ENCODE measurements at regions not wholly inside any gene's neighbourhood (a gene's known extent, or its start where the extent isn't known, plus 50 kb on each side); places are given as distances from the start of the nearest gene placed in this dataset.

- DNase-seq = no peak
These were observed 268.4 kb downstream of the GLRX3 start for GRCh38 chr10:130404476-130405055.

- DNase-seq = no peak
These were observed 270.9 kb downstream of the GLRX3 start for GRCh38 chr10:130407052-130407451.

GRCh38 chr10:130409331-130409730 is 273.1 kb downstream of the GLRX3 start:
- DNase-seq = no peak

GRCh38 chr10:130409931-130410330 is 273.7 kb downstream of the GLRX3 start:
- DNase-seq = no peak

DNA sequence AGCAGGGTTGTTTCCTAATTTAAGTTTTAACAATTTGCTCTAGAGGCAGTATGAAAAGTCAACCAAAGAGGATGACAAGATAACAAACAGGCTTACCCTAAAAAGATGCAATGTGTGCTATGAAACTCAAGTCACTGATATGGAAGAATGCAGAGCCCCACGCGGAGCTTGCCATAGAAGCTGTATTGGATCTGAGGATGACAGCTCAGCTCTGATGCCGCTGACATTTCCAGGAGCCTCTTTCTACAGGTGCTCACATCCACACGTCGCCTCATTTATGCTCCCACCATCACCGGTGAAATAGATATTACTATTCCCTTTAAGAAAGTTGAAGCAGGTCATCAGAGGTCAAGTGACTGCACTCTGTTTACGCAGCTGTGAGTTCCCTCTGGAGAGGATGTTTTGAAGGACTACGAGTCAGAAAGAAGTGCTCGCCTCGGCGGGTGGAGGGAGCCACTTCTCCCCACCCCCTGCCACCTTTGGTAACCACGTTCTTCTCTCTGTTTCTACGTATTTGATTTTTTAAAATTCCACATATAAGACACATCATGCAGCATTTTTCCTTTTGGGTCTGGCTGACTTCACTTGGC is 275.4 kb downstream of the GLRX3 start:
- no peak for DNase-seq

GRCh38 chr10:130412317-130412716 is 276.1 kb downstream of the GLRX3 start:
- no peak for DNase-seq

DNA sequence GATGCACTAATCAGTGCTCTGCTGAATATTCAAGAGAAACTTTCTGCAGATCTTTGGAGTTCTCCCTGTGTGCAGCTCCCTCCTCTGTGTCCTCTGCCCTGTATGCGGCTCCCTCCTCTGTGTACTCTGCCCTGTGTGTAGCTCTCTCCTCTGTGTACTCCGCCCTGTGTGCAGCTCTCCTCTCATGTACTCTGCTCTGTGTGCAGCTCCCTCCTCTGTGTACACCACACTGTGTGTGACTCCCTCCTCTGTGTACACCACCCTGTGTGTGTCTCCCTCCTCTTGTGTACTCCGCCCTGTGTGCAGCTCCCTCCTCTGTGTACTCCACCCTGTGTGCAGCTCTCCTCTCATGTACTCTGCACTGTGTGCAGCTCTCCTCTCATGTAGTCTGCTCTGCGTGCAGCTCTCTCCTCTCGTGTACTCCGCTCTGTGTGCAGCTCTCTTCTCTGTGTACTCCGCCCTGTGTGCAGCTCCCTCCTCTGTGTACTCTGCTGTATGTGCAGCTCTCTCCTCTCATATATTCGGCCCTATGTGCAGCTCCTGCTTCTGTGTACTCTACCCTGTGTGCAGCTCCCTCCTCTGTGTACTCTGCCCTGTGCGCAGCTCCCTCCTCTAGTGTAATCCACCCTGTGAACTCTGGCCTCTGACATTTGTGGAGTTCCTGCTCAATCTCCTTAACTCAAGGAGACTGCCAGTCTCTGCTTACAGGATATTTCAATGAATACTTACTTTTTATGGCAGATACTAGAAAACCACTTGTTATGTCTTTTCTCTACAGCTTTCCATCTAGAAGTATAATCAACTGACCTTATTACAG is 280.4 kb downstream of the GLRX3 start:
- DNase-seq = no peak

- DNase-seq = no peak
These were observed 282.5 kb downstream of the GLRX3 start for GRCh38 chr10:130418731-130419130.

DNA sequence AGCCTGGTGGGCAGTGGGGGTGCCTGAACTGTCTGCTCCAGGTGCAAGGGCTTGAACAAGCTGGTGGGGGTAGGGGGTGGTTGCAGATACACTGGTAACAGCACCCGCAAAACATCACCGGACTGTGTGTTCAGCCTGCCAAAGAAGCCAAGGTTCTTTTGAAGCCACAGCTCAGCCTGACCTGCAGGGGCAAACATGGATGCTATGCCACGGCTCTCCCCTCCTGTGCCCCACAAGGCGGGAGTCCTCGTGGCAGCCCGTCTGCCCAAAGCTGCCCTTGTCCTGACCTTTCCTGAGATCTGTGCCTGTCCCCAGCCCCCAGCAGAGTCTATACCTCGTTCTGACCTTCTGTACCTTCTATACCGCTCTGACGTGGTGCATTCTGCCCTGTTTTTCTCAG is 285.7 kb downstream of the GLRX3 start:
- DNase-seq = no peak

GRCh38 chr10:130422366-130423324 is 286.5 kb downstream of the GLRX3 start:
- no peak for DNase-seq

GRCh38 chr10:130423455-130424305 is 287.5 kb downstream of the GLRX3 start:
- DNase-seq = no peak

DNA sequence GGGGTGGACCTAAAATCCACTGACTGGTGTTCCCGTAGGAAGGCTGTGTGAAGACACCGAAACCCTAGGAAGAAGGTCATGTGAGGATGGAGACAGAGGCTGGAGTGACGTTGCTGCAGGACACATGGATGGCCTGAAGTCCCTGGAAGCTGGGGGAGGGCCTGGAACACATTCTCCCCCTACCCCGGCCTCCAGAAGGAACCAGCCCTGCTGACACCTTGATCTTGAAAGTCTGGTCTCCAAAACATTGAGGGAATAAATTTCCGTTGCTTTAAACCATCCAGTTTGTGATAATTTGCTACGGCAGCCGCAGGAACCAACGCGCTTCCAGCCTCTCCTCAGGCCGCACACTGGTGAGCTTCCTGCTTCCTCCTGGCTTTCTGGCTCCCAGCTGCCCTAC is 288.2 kb downstream of the GLRX3 start:
- DNase-seq = no peak

- DNase-seq = no peak
These were observed 289.0 kb downstream of the GLRX3 start for GRCh38 chr10:130425169-130425568.

- DNase-seq = no peak
These were observed 289.8 kb downstream of the GLRX3 start for GRCh38 chr10:130425881-130426435.

GRCh38 chr10:130427216-130427722 is 291.1 kb downstream of the GLRX3 start:
- DNase-seq = no peak

DNA sequence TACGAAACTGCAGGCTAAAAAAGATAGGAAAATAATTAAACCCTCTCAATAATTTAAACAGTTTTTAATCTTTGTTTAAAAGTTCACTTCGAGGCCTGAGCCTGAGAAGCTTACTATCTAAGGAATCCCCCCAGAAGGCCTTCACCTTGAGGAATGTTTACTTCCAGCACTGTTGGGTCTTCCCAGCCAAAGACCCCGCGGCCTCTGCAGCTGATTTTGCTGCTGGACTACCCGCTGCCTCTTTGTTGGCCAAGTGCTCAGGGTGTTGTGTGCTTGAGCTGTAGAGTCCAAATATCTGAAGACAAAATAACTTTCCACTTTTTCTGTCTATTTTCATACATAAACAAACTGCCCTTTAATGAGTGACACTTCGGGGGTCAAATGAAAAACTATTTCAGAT is 292.7 kb downstream of the GLRX3 start:
- DNase-seq = no peak

GRCh38 chr10:130429809-130430208 is 293.6 kb downstream of the GLRX3 start:
- no peak for DNase-seq

GRCh38 chr10:130430291-130430690 is 294.1 kb downstream of the GLRX3 start:
- DNase-seq = no peak

- DNase-seq = no peak
These were observed 294.9 kb downstream of the GLRX3 start for GRCh38 chr10:130430852-130431704.

- DNase-seq = no peak
These were observed 296.1 kb downstream of the GLRX3 start for GRCh38 chr10:130432271-130432670.

GRCh38 chr10:130432850-130433249 is 296.7 kb downstream of the GLRX3 start:
- DNase-seq = no peak

Data from inflammatory macrophage treated with lipopolysaccharide for 4 hours (primary cell).